OCI-LY1 (cell line): ENCODE measurements at regions not wholly inside any gene's neighbourhood (a gene's known extent, or its start where the extent isn't known, plus 50 kb on each side); places are given as distances from the start of the nearest gene placed in this dataset.

Source experiments
- EZH2 ChIP-seq: fragments of 200-600 bp; sonication (generic), shearing (Covaris generic); IDR thresholded peaks from 2 replicates; pipeline ENCODE4 v1.8.0; 2017; ENCODE audit warnings: borderline replicate concordance, mixed run types, mild to moderate bottlenecking, antibody characterized with exemption, low read length, moderate library complexity, mixed read lengths
- TF ChIP-seq, protein P1 (sequence below): fragments of 200-600 bp; sonication (generic), shearing (Covaris generic); IDR thresholded peaks from 2 replicates; pipeline ENCODE4 v1.5.1; 2017; ENCODE audit warnings: mild to moderate bottlenecking, antibody characterized with exemption, low read length, moderate library complexity, mixed read lengths

DNA sequence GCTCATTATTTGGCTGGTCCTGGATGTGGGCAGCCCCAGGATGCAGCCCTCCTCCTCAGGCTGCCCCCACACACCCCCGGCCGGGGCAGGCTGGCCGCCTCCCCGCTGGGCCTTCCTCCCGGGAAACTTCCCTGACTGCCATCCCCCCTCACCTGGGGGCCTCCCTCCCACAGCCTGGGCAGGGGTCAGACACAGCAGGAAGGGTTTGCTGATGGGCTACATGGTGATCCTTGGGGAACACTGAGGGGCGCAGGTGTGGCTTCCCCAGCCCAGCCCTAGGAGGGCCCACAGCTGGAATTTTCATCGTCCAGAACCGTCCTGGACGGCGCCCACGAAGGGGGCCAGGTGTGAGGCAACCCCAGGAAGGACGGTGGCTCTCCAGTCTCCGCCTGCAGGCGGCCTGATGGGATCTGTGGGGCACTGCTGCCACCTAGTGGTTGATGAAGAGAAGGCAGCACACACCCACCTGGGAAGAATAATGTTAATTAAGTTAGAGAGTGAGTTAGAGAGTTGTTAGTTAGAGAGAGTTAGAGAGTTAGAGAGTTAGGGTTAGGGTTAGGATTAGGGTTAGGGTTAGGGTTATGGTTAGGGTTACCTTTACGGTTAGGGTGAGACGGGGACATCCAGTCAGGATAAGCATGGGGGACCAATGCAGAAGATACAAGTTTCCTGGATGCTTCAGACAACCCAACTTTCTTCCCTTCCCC, 75.9 kb upstream of the PRR5 start:
- TF ChIP-seq EZH2: no peak
- TF ChIP-seq, protein P1, sequence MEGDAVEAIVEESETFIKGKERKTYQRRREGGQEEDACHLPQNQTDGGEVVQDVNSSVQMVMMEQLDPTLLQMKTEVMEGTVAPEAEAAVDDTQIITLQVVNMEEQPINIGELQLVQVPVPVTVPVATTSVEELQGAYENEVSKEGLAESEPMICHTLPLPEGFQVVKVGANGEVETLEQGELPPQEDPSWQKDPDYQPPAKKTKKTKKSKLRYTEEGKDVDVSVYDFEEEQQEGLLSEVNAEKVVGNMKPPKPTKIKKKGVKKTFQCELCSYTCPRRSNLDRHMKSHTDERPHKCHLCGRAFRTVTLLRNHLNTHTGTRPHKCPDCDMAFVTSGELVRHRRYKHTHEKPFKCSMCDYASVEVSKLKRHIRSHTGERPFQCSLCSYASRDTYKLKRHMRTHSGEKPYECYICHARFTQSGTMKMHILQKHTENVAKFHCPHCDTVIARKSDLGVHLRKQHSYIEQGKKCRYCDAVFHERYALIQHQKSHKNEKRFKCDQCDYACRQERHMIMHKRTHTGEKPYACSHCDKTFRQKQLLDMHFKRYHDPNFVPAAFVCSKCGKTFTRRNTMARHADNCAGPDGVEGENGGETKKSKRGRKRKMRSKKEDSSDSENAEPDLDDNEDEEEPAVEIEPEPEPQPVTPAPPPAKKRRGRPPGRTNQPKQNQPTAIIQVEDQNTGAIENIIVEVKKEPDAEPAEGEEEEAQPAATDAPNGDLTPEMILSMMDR: peak; percentile 95
